Colonic mucosa (tissue), 4 donors: ENCODE measurements at regions not wholly inside any gene's neighbourhood (a gene's known extent, or its start where the extent isn't known, plus 50 kb on each side); places are given as distances from the start of the nearest gene placed in this dataset.

ENCODE experiments used
- DNase-seq: peaks from one replicate; pipeline ENCODE4 v3.0.0-alpha.2; 2020
- H3K27ac ChIP-seq: fragments of 200-600 bp; one replicate; pipeline ENCODE4 v1.8.0; 2021
- H3K27me3 ChIP-seq: fragments of 200-600 bp; one replicate; pipeline ENCODE4 v1.8.0; 2021
- H3K36me3 ChIP-seq: fragments of 200-600 bp; one replicate; pipeline ENCODE4 v1.8.0; 2021
- H3K4me1 ChIP-seq: fragments of 200-600 bp; one replicate; pipeline ENCODE4 v1.8.0; 2021; ENCODE audit warnings: mild to moderate bottlenecking
- H3K4me3 ChIP-seq: fragments of 200-600 bp; one replicate; pipeline ENCODE4 v1.8.0; 2021
- H3K9ac ChIP-seq, 2 donors: one replicate each; pipeline ENCODE4 v1.7.0; 2013; ENCODE audit warnings: control low read depth in 2 of 2, low read depth in 2 of 2, low read length in 2 of 2
- H3K9me3 ChIP-seq: fragments of 200-600 bp; one replicate; pipeline ENCODE4 v1.8.0; 2021
- intact Hi-C: fragments of 100-400 bp; cut with DNase I; formaldehyde crosslinking; loops from one replicate; pipeline ENCODE4 v1.14.1; 2022
- TF ChIP-seq, protein P1 (sequence below): fragments of 200-600 bp; IDR thresholded peaks from one replicate; pipeline ENCODE4 v1.8.0; 2022; ENCODE audit warnings: antibody characterized with exemption, mild to moderate bottlenecking
- donor health status: healthy.
- donor health status: DM: no; HTN: no; CAD: no.
- donor health status: DM: no; HTN: no; CAD: no.

DNA sequence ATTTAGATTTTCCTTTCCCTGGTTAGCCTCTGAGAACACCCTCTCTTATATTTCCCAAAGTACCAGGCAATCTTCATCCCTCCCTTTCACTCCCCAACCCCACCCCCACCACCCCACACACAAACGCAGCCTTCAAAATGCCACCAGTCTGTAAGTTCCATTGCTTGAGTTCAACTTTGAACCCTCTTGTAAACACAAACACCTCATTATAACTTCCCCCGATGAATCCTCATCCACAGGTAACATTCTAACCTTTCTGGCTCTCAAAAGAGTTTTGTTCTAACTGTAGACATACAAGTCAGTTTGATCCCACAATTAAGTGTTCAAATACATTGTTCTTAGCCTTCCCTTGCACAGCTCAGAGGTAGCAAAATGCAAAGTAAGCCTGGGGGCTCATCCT, 199.4 kb upstream of the FOXN3 start:
- Histone ChIP-seq H3K36me3 (no peaks in the 10 kb centered on the region), H3K27me3 (no peaks in the 10 kb centered on the region), H3K9me3 (no peaks in the 10 kb centered on the region), H3K4me3 (no peak overlapping the region), H3K9ac (no peak overlapping the region), H3K4me1 (no peaks in the 10 kb centered on the region), H3K27ac (no peak overlapping the region)
- TF ChIP-seq, protein P1, sequence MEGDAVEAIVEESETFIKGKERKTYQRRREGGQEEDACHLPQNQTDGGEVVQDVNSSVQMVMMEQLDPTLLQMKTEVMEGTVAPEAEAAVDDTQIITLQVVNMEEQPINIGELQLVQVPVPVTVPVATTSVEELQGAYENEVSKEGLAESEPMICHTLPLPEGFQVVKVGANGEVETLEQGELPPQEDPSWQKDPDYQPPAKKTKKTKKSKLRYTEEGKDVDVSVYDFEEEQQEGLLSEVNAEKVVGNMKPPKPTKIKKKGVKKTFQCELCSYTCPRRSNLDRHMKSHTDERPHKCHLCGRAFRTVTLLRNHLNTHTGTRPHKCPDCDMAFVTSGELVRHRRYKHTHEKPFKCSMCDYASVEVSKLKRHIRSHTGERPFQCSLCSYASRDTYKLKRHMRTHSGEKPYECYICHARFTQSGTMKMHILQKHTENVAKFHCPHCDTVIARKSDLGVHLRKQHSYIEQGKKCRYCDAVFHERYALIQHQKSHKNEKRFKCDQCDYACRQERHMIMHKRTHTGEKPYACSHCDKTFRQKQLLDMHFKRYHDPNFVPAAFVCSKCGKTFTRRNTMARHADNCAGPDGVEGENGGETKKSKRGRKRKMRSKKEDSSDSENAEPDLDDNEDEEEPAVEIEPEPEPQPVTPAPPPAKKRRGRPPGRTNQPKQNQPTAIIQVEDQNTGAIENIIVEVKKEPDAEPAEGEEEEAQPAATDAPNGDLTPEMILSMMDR, result no peak
- intact Hi-C loops, result no loop called here
- DNase-seq, result no peak

DNA sequence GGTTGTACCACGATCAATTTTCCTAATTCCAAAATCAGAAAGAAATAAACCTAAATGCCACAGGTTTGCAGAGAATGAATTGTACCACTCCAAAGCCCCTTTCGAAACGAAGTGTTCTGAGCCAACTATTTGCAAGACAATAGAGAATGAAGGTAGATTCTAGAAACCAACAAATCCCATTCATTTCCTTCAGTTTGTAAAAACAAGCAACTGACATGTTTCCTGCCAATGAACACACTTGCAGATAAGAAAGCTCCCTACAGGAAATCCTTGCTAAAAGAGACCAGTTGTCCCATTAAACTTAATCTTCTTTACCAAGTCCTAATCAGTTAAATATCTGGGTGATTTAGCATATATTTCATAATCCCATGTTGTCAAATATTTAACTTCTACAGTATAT, 198.4 kb upstream of the FOXN3 start:
- H3K4me3 ChIP-seq, result no peak overlapping the region
- TF ChIP-seq, protein P1, result no peak
- no peaks in the 10 kb centered on the region for H3K4me1 ChIP-seq
- DNase-seq, result no peak
- H3K36me3 ChIP-seq, result no peaks in the 10 kb centered on the region
- H3K27me3 ChIP-seq, result no peaks in the 10 kb centered on the region
- intact Hi-C loops, result no loop called here
- no peak overlapping the region for H3K9ac ChIP-seq
- no peaks in the 10 kb centered on the region for H3K9me3 ChIP-seq
- H3K27ac ChIP-seq, result no peak overlapping the region

DNA sequence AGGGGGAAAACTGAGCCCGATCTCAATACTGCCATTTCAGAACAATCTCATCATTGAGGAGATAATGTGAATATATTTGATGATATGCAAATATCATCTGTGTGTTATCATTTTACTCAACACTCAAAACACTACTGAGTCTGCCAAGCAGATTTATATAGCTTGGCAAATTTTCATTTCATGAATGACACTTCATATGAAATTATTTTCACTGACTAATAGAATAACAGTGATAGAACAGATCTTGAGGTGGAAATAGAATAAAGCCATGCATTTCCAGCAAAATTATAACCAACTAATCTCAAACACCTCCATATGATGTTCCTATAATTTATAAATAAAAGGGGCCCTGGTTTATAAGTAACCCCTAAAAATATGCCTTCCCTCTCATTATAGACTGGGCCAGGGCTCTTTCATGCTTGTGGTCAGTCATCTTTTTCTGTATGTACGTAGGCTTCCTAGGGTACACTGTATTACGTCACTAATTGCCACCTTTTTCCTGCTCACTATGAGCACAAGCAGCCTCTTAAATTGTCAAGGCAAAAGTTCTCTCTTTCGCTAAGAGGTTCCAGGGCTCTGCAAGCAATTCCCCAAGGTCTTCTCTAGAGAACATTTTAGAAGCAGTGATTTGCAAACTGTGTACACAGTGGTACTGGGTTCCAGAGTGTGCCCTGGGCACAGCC, 197.1 kb upstream of the FOXN3 start:
- Histone ChIP-seq H3K4me3 (no peak overlapping the region), H3K9me3 (no peaks in the 10 kb centered on the region), H3K36me3 (no peaks in the 10 kb centered on the region), H3K27me3 (no peaks in the 10 kb centered on the region), H3K4me1 (no peaks in the 10 kb centered on the region), H3K27ac (no peak overlapping the region), H3K9ac (no peak overlapping the region)
- intact Hi-C loops, result no loop called here
- TF ChIP-seq, protein P1, result no peak
- DNase-seq, result no peak

DNA sequence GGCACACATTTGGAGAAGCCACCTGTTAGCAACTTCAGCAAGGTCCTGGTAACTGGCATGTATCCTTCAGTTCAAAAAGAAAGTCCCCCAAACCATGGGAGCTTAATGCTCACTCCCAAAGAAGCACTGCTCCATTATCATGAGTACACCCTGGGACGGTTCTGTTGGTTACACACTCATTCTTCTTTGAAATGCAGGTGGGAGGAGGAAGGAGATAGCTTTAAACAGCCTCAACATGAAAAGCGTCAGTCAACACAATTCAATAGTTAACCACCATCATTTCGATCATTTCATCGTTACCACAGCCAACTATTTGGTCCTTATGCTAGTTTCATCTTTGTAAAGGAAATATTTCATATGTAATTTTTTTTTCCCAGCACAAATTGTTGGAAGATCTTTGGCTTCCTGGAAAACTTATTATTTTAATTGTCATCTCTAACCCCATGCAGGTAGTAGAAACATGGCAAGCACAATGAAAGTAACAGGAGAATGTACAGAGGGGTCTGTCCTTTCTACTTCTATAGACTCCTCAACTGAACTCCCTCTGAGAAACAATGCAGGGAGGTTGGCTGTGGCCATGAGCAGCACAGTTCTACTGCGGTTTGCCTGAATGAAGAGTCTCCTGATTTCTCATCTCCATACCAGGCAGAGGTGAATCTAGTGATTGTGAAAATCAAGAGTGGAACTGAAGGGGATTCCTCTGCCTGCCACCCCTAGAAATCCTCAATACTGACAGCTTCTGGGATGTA, 196.4 kb upstream of the FOXN3 start:
- Histone ChIP-seq H3K9ac (no peak overlapping the region), H3K36me3 (no peaks in the 10 kb centered on the region), H3K27me3 (no peaks in the 10 kb centered on the region), H3K27ac (no peak overlapping the region), H3K9me3 (no peaks in the 10 kb centered on the region), H3K4me3 (no peak overlapping the region), H3K4me1 (no peaks in the 10 kb centered on the region)
- no peak for DNase-seq
- TF ChIP-seq, protein P1, result no peak
- intact Hi-C loops, result no loop called here

DNA sequence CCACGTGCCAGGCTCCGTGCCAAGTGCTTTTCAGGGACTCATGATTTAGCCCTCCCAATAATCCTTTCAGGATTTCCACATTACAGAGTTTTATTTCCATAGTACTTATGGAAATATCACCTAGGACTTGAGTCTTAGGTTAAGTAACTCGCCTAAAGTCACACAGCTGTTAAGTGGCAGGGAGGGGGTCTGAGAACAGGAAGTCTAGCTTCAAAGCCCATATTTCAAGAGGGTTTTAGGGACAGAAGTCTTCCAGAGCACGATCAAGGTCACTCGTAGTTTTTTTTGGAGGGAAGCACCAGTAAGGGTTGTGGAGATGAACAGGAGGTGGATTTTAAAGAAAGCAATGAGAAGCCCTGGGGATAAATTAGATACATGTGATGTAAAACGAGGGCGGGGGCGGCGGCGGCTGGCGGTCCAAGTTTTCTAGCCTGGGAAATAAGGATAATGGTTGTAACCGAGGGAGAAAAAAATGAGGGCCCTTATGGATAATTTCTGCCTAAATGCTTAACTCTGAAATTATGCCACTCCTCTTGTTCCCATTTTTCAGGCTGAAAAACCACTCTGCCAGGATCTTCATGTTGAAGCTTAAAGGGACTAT, 192.6 kb upstream of the FOXN3 start:
- H3K9ac ChIP-seq, result no peak overlapping the region
- no peaks in the 10 kb centered on the region for H3K4me1 ChIP-seq
- no peak overlapping the region for H3K27ac ChIP-seq
- no peaks in the 10 kb centered on the region for H3K27me3 ChIP-seq
- no peaks in the 10 kb centered on the region for H3K9me3 ChIP-seq
- TF ChIP-seq, protein P1, result no peak
- H3K36me3 ChIP-seq, result no peaks in the 10 kb centered on the region
- intact Hi-C loops, result no loop called here
- DNase-seq, result no peak
- no peak overlapping the region for H3K4me3 ChIP-seq
